GM23248 (cell line): ENCODE measurements at regions not wholly inside any gene's neighbourhood (a gene's known extent, or its start where the extent isn't known, plus 50 kb on each side); places are given as distances from the start of the nearest gene placed in this dataset.

Source experiments
- EZH2 ChIP-seq: fragments of 200-600 bp; sonication (generic); IDR thresholded peaks from 2 replicates; pipeline ENCODE4 v1.6.1; 2018; ENCODE audit warnings: antibody characterized with exemption, mild to moderate bottlenecking; ENCODE audit not compliant: insufficient read depth, poor library complexity, severe bottlenecking
- EZH2phosphoT487 ChIP-seq: fragments of 200-600 bp; sonication (generic); IDR thresholded peaks from 2 replicates; pipeline ENCODE4 v1.6.1; 2018; ENCODE audit warnings: antibody characterized with exemption, moderate library complexity, mild to moderate bottlenecking, low read depth; ENCODE audit not compliant: insufficient read depth

GRCh38 chr12:45654002-45654665 is 75.4 kb upstream of the ARID2 start:
- TF ChIP-seq EZH2 (no peak), EZH2phosphoT487 (no peak)
